MV-4-11 (cell line): ENCODE measurements at regions not wholly inside any gene's neighbourhood (a gene's known extent, or its start where the extent isn't known, plus 50 kb on each side); places are given as distances from the start of the nearest gene placed in this dataset.
"Not testable (repeated sequence)": the region's sequence is repeated elsewhere in the genome, so short reads cannot be mapped to it uniquely, and the experiment has no call there.

Experiments
- DNase-seq: peaks from one replicate; lab custom pipeline; 2025; lab: John Stamatoyannopoulos, UW

GRCh38 chr3:110001905-110002304, 664.6 kb upstream of the DPPA4 start:
- DNase-seq = not testable (repeated sequence)

- no peak for DNase-seq
Measured at GRCh38 chr3:110006913-110007312, 669.6 kb upstream of the DPPA4 start.

- DNase-seq = no peak
Measured at GRCh38 chr3:110015231-110015963, 678.1 kb upstream of the DPPA4 start.

GRCh38 chr3:110016235-110016815, 679.0 kb upstream of the DPPA4 start:
- no peak for DNase-seq

- DNase-seq = no peak
Measured at GRCh38 chr3:110017304-110017703, 680.0 kb upstream of the DPPA4 start.

- DNase-seq = no peak
Measured at GRCh38 chr3:110021659-110022058, 684.3 kb upstream of the DPPA4 start.

- not testable (repeated sequence) for DNase-seq
Measured at GRCh38 chr3:110023022-110023421, 685.7 kb upstream of the DPPA4 start.

- DNase-seq = no peak
Measured at GRCh38 chr3:110026421-110026820, 689.1 kb upstream of the DPPA4 start.

GRCh38 chr3:110027446-110028080, 690.2 kb upstream of the DPPA4 start:
- peak; percentile 1 for DNase-seq

- DNase-seq = no peak
Measured at GRCh38 chr3:110031975-110032374, 694.6 kb upstream of the DPPA4 start.

GRCh38 chr3:110059431-110059830, 722.1 kb upstream of the DPPA4 start:
- DNase-seq = no peak

- no peak for DNase-seq
Measured at GRCh38 chr3:110062716-110063115, 725.4 kb upstream of the DPPA4 start.

GRCh38 chr3:110063178-110063577, 725.8 kb upstream of the DPPA4 start:
- no peak for DNase-seq

- no peak for DNase-seq
Measured at GRCh38 chr3:110066206-110066605, 728.9 kb upstream of the DPPA4 start.

- no peak for DNase-seq
Measured at GRCh38 chr3:110067527-110067926, 730.2 kb upstream of the DPPA4 start.

GRCh38 chr3:110069761-110070160, 732.4 kb upstream of the DPPA4 start:
- DNase-seq = no peak

- DNase-seq = no peak
Measured at GRCh38 chr3:110070161-110070916, 733.0 kb upstream of the DPPA4 start.

GRCh38 chr3:110074095-110074494, 736.7 kb upstream of the DPPA4 start:
- no peak for DNase-seq

GRCh38 chr3:110077093-110077492, 739.7 kb upstream of the DPPA4 start:
- no peak for DNase-seq

GRCh38 chr3:110093411-110093810, 756.1 kb upstream of the DPPA4 start:
- no peak for DNase-seq

- DNase-seq = no peak
Measured at GRCh38 chr3:110093812-110094401, 756.6 kb upstream of the DPPA4 start.

GRCh38 chr3:110099711-110100110, 762.4 kb upstream of the DPPA4 start:
- DNase-seq = no peak
